CD4-positive, alpha-beta T cell (primary cell): ENCODE measurements at regions not wholly inside any gene's neighbourhood (a gene's known extent, or its start where the extent isn't known, plus 50 kb on each side); places are given as distances from the start of the nearest gene placed in this dataset.

Experiments
- ATAC-seq: fragments of 200-7000 bp; cut with Tn5 transposase; one replicate; pipeline ENCODE4 v1.10.0; 2022; ENCODE audit warnings: mild to moderate bottlenecking; ENCODE audit not compliant: poor library complexity
- CTCF ChIA-PET: fragments of 350-600 bp; sonication (Branson Sonifier 250); formaldehyde crosslinking; loops from one replicate; lab custom pipeline; 2021; ENCODE audit warnings: antibody characterized with exemption, inconsistent platforms; lab: Charles Lee
- POLR2A ChIA-PET: fragments of 350-600 bp; sonication (Branson Sonifier 250); formaldehyde crosslinking; loops from one replicate; lab custom pipeline; 2021; ENCODE audit warnings: antibody characterized with exemption, inconsistent platforms; lab: Charles Lee
- DNase-seq, 14 experiments: peaks; one replicate each; pipeline ENCODE4 v3.0.0-alpha.2; 2013 to 2020; ENCODE audit warnings: mixed read lengths in 2 of 14
- H3K27ac ChIP-seq, 2 donors: one replicate each; pipeline versions ENCODE4 v1.5.1 to v1.7.0; 2013; ENCODE audit warnings: low read length in 2 of 2, low read depth in 1 of 2, mild to moderate bottlenecking in 1 of 2
- H3K27me3 ChIP-seq, 2 experiments: 1 replicate in 1 of 2; 2 replicates in 1 of 2; pipeline versions ENCODE4 v1.6.1 to v1.7.0; 2013; ENCODE audit warnings: low read length in 2 of 2, control low read depth in 1 of 2, mild to moderate bottlenecking in 1 of 2, moderate library complexity in 1 of 2; ENCODE audit not compliant: insufficient read depth in 2 of 2, control insufficient read depth in 1 of 2
- H3K36me3 ChIP-seq: one replicate; pipeline ENCODE4 v1.6.1; 2013; ENCODE audit warnings: low read length, control low read depth; ENCODE audit not compliant: insufficient read depth
- H3K4me1 ChIP-seq: one replicate; pipeline ENCODE4 v1.6.1; 2013; ENCODE audit warnings: low read length, control low read depth; ENCODE audit not compliant: insufficient read depth
- H3K4me3 ChIP-seq: one replicate; pipeline ENCODE4 v1.5.1; 2013; ENCODE audit warnings: mild to moderate bottlenecking, low read length, moderate library complexity
- H3K9me3 ChIP-seq, 2 experiments: 1 replicate in 1 of 2; 2 replicates in 1 of 2; pipeline versions ENCODE4 v1.6.1 to v1.7.0; 2013; ENCODE audit warnings: low read length in 2 of 2, mild to moderate bottlenecking in 2 of 2, control low read depth in 1 of 2, moderate library complexity in 1 of 2; ENCODE audit not compliant: control insufficient read depth in 1 of 2, insufficient read depth in 1 of 2
- H3K27ac Mint-ChIP-seq: one replicate; pipeline ENCODE4 v1.8.0; 2020; ENCODE audit warnings: mixed read lengths
- H3K27me3 Mint-ChIP-seq: one replicate; pipeline ENCODE4 v1.8.0; 2021; ENCODE audit warnings: mixed read lengths
- H3K36me3 Mint-ChIP-seq: one replicate; pipeline ENCODE4 v1.8.0; 2021; ENCODE audit warnings: low read depth, mixed read lengths
- H3K4me1 Mint-ChIP-seq: one replicate; pipeline ENCODE4 v1.8.0; 2021; ENCODE audit warnings: low read depth, mixed read lengths
- H3K4me3 Mint-ChIP-seq: one replicate; pipeline ENCODE4 v1.8.0; 2020; ENCODE audit warnings: mild to moderate bottlenecking, mixed read lengths
- H3K9me3 Mint-ChIP-seq: one replicate; pipeline ENCODE4 v1.8.0; 2020; ENCODE audit warnings: mixed read lengths
- CTCF ChIP-seq: fragments of 200-600 bp; IDR thresholded peaks from one replicate; pipeline ENCODE4 v1.8.0; 2022; ENCODE audit warnings: antibody characterized with exemption, mild to moderate bottlenecking
- intact Hi-C, 2 experiments: fragments of 100-400 bp; cut with DNase I in 1 of 2; cut with micrococcal nuclease in 1 of 2; formaldehyde crosslinking; loops; one replicate each; pipeline versions ENCODE4 v1.15.1 to v1.9.0; 2023 to 2025; cut with DNase I, micrococcal nuclease

GRCh38 chr6:14626556-14626955 lies 509.0 kb downstream of the CD83 start:
- H3K27ac Mint-ChIP-seq: no peak overlapping the region
- intact Hi-C loops: no loop called here
- Histone ChIP-seq H3K27me3 (no peaks in the 10 kb centered on the region), H3K36me3 (no peaks in the 10 kb centered on the region), H3K4me3 (no peak overlapping the region), H3K9me3 (peaks cover 0 to 6% of the 10 kb centered on the region in 2 experiments), H3K4me1 (peaks cover 11% of the 10 kb centered on the region), H3K27ac (no peak overlapping the region)
- H3K9me3 Mint-ChIP-seq: no peaks in the 10 kb centered on the region
- H3K4me1 Mint-ChIP-seq: peaks cover 24% of the 10 kb centered on the region
- ATAC-seq: no peak
- ChIA-PET POLR2A (no interaction called here), CTCF (no interaction called here)
- H3K4me3 Mint-ChIP-seq: no peak overlapping the region
- H3K27me3 Mint-ChIP-seq: no peaks in the 10 kb centered on the region
- no peak for TF ChIP-seq CTCF
- H3K36me3 Mint-ChIP-seq: no peaks in the 10 kb centered on the region
- no peak for DNase-seq

- Histone ChIP-seq H3K9me3 (peaks cover 0 to 6% of the 10 kb centered on the region in 2 experiments), H3K36me3 (no peaks in the 10 kb centered on the region), H3K27me3 (no peaks in the 10 kb centered on the region), H3K4me3 (no peak overlapping the region), H3K4me1 (peaks cover 20% of the 10 kb centered on the region), H3K27ac (no peak overlapping the region)
- no peak for TF ChIP-seq CTCF
- no peak for ATAC-seq
- Mint-ChIP-seq H3K4me3 (no peak overlapping the region), H3K9me3 (no peaks in the 10 kb centered on the region), H3K36me3 (no peaks in the 10 kb centered on the region), H3K27ac (no peak overlapping the region), H3K4me1 (peaks cover 17% of the 10 kb centered on the region), H3K27me3 (no peaks in the 10 kb centered on the region)
- no peak for DNase-seq
- CTCF ChIA-PET: no interaction called here
- POLR2A ChIA-PET: no interaction called here
- intact Hi-C loops: loop anchor here in 1 of 2 experiments (10.0 kb wide), 2 partner anchors 105 to 355 kb away; no protein-coding TSS in a partner anchor
These were observed 512.4 kb downstream of the CD83 start for GRCh38 chr6:14630016-14630415.

- H3K27ac Mint-ChIP-seq: peak overlapping the region; percentile 90
- no peaks in the 10 kb centered on the region for H3K27me3 Mint-ChIP-seq
- no peaks in the 10 kb centered on the region for H3K36me3 Mint-ChIP-seq
- H3K4me3 ChIP-seq: no peak overlapping the region
- DNase-seq (no peak), ATAC-seq (no peak)
- TF ChIP-seq CTCF: no peak
- H3K9me3 Mint-ChIP-seq: no peaks in the 10 kb centered on the region
- H3K4me3 Mint-ChIP-seq: peak overlapping the region; percentile 84
- intact Hi-C loops: loop anchor here in 1 of 2 experiments (10.0 kb wide), 2 partner anchors 101 to 359 kb away; no protein-coding TSS in a partner anchor
- H3K4me1 Mint-ChIP-seq: peaks cover 51% of the 10 kb centered on the region
- ChIA-PET CTCF (no interaction called here), POLR2A (interaction anchor here (0.6 to 3.5 kb wide), 4 partner anchors 11 to 28 kb away, joined by 3 to 26 read pairs (median 3); no protein-coding TSS in a partner anchor)
- no peaks in the 10 kb centered on the region for H3K9me3 ChIP-seq
- H3K27me3 ChIP-seq: no peaks in the 10 kb centered on the region
- no peaks in the 10 kb centered on the region for H3K36me3 ChIP-seq
- H3K4me1 ChIP-seq: peaks cover 43% of the 10 kb centered on the region
- H3K27ac ChIP-seq: no peak overlapping the region
These were observed 515.9 kb downstream of the CD83 start for GRCh38 chr6:14633479-14633878.
